Glutamatergic neuron (in vitro differentiated cells): ENCODE measurements at regions not wholly inside any gene's neighbourhood (a gene's known extent, or its start where the extent isn't known, plus 50 kb on each side); places are given as distances from the start of the nearest gene placed in this dataset.
"Not testable (repeated sequence)": the region's sequence is repeated elsewhere in the genome, so short reads cannot be mapped to it uniquely, and the experiment has no call there.

Source experiments
- DNase-seq: peaks from one replicate; pipeline ENCODE4 v3.0.0; 2022
- H3K27ac Mint-ChIP-seq: one replicate; pipeline ENCODE4 v1.8.0; 2020; ENCODE audit warnings: mild to moderate bottlenecking, mixed read lengths, inconsistent platforms; ENCODE audit not compliant: unreplicated experiment
- H3K27me3 Mint-ChIP-seq: one replicate; pipeline ENCODE4 v1.8.0; 2020; ENCODE audit warnings: mild to moderate bottlenecking, moderate library complexity, mixed read lengths, inconsistent platforms; ENCODE audit not compliant: unreplicated experiment
- H3K36me3 Mint-ChIP-seq: one replicate; pipeline ENCODE4 v1.8.0; 2020; ENCODE audit warnings: mild to moderate bottlenecking, mixed read lengths, inconsistent platforms; ENCODE audit not compliant: unreplicated experiment
- H3K4me1 Mint-ChIP-seq: one replicate; pipeline ENCODE4 v1.8.0; 2020; ENCODE audit warnings: mild to moderate bottlenecking, low read depth, mixed read lengths, inconsistent platforms; ENCODE audit not compliant: unreplicated experiment
- H3K4me3 Mint-ChIP-seq: one replicate; pipeline ENCODE4 v1.8.0; 2020; ENCODE audit warnings: mild to moderate bottlenecking, mixed read lengths, inconsistent platforms; ENCODE audit not compliant: unreplicated experiment
- H3K9me3 Mint-ChIP-seq: one replicate; pipeline ENCODE4 v1.8.0; 2020; ENCODE audit warnings: mild to moderate bottlenecking, moderate library complexity, mixed read lengths, inconsistent platforms; ENCODE audit not compliant: unreplicated experiment
- TF ChIP-seq, protein P1 (sequence below): fragments of 200-600 bp; sonication (generic); IDR thresholded peaks from one replicate; pipeline ENCODE4 v1.5.0; 2021; ENCODE audit not compliant: partially characterized antibody, unreplicated experiment

DNA sequence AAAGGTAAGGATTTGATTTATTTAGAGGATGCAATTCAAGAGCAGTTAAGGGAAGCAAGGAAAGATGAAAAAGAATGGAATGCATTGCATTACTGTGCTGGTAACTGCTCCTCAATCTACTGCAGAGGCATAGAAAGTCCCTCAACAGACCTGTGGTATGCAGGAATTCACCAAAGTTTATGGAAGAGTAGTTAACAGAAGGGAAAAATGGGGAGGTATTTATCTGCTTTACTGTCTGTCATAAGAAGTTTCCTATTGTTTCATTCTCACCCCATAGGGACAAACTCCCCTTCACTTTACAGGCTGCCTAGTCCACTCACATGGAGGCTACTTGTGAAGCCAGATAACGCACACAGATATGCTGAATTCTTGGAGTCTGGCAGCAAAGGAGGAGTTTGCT is 354.9 kb upstream of the SPRY2 start:
- peaks cover 4% of the 10 kb centered on the region for H3K36me3 Mint-ChIP-seq
- no peaks in the 10 kb centered on the region for H3K27me3 Mint-ChIP-seq
- H3K9me3 Mint-ChIP-seq = peaks cover 5% of the 10 kb centered on the region
- TF ChIP-seq, protein P1, sequence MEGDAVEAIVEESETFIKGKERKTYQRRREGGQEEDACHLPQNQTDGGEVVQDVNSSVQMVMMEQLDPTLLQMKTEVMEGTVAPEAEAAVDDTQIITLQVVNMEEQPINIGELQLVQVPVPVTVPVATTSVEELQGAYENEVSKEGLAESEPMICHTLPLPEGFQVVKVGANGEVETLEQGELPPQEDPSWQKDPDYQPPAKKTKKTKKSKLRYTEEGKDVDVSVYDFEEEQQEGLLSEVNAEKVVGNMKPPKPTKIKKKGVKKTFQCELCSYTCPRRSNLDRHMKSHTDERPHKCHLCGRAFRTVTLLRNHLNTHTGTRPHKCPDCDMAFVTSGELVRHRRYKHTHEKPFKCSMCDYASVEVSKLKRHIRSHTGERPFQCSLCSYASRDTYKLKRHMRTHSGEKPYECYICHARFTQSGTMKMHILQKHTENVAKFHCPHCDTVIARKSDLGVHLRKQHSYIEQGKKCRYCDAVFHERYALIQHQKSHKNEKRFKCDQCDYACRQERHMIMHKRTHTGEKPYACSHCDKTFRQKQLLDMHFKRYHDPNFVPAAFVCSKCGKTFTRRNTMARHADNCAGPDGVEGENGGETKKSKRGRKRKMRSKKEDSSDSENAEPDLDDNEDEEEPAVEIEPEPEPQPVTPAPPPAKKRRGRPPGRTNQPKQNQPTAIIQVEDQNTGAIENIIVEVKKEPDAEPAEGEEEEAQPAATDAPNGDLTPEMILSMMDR = no peak
- H3K4me1 Mint-ChIP-seq = no peaks in the 10 kb centered on the region
- no peak overlapping the region for H3K27ac Mint-ChIP-seq
- DNase-seq = no peak
- H3K4me3 Mint-ChIP-seq = no peak overlapping the region

DNA sequence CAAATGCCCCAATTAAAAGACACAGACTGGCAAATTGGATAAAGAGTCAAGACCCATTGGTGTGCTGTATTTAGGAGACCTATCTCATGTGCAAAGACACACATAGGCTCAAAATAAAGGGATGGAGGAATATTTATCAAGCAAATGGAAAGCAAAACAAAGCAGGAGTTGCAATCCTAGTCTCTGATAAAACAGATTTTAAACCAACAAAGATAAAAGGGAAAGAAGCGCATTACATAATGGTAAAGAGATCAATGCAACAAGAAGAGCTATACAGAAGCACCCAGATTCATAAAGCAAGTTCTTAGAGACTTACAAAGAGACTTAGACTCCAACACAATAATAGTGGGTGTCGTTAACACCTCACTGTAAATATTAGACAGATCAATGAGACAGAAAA is 350.9 kb upstream of the SPRY2 start:
- H3K4me3 Mint-ChIP-seq = not testable (repeated sequence)

DNA sequence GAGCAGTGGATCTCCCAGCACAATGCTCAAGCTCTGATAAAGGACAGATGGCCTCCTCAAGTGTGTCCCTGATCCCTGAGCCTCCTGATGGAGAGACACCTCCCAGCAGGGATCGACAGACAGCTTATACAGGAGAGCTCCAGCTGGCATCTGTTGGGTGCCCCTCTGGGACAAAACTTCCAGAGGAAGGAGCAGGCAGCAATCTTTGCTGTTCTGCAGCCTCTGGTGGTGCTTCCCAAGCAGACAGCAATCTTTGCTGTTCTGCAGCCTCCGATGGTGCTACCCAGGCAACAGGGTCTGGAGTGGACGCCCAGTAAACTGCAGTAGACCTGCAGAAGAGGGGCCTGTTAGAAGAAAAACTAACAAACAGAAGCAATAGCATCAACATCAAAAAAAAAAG is 349.3 kb upstream of the SPRY2 start:
- TF ChIP-seq, protein P1 = no peak
- H3K9me3 Mint-ChIP-seq = peaks cover 2% of the 10 kb centered on the region
- H3K4me1 Mint-ChIP-seq = no peaks in the 10 kb centered on the region
- DNase-seq = no peak
- no peak overlapping the region for H3K4me3 Mint-ChIP-seq
- no peaks in the 10 kb centered on the region for H3K27me3 Mint-ChIP-seq
- peaks cover 10% of the 10 kb centered on the region for H3K36me3 Mint-ChIP-seq
- no peak overlapping the region for H3K27ac Mint-ChIP-seq

More for the DNA sequence above, 350.9 kb upstream of the SPRY2 start:
- H3K36me3 Mint-ChIP-seq = peaks cover 10% of the 10 kb centered on the region
- not testable (repeated sequence) for H3K9me3 Mint-ChIP-seq, H3K27ac Mint-ChIP-seq, DNase-seq, H3K4me1 Mint-ChIP-seq, H3K27me3 Mint-ChIP-seq

DNA sequence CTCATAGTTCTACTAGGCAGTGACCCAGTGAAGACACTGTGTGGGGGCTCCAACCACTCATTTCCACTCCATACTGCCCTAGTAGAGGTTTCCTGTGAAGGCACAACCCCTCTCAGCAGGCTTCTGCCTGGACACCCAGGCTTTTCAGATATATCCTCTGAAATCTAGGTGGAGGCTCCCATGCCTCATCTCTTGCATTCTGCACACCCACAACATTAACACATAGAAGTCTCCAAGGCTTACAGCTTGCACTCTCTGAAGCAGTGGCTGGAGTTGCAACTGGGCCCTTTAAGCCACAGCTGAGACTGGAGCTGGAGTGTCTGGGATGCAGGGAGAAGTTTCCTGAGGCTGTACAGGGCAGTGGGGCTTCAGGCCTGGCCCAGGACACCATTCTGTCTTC is 347.7 kb upstream of the SPRY2 start:
- H3K9me3 Mint-ChIP-seq = peaks cover 2% of the 10 kb centered on the region
- peaks cover 6% of the 10 kb centered on the region for H3K4me1 Mint-ChIP-seq
- peaks cover 10% of the 10 kb centered on the region for H3K36me3 Mint-ChIP-seq
- no peak for DNase-seq
- no peak overlapping the region for H3K4me3 Mint-ChIP-seq
- TF ChIP-seq, protein P1 = no peak
- H3K27ac Mint-ChIP-seq = no peak overlapping the region
- H3K27me3 Mint-ChIP-seq = no peaks in the 10 kb centered on the region

DNA sequence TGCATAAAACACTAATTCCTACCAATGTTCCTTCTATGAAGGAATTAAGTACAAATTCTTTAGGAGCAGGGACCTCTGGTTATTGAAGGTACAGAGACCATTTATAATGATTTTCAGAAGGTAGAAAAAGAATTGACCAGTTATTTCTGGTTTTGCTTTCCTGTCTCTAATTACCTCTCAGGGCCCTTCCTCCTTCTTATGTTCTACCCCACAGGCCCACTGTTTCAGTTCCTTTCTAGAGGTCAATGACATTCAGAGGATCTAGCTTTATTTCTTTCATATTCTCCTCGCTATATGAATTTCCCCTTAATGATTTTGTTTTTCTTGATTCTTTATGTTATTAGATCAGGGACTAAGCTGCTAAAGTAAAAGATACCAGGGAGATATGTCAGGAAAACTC is 345.0 kb upstream of the SPRY2 start:
- Mint-ChIP-seq H3K9me3 (no peaks in the 10 kb centered on the region), H3K4me3 (no peak overlapping the region), H3K27ac (no peak overlapping the region), H3K27me3 (no peaks in the 10 kb centered on the region), H3K4me1 (peaks cover 6% of the 10 kb centered on the region), H3K36me3 (peaks cover 7% of the 10 kb centered on the region)
- TF ChIP-seq, protein P1 = no peak
- no peak for DNase-seq
